Hypothalamus (tissue), 51 donors: ENCODE measurements at regions not wholly inside any gene's neighbourhood (a gene's known extent, or its start where the extent isn't known, plus 50 kb on each side); places are given as distances from the start of the nearest gene placed in this dataset.
"Not testable (repeated sequence)": the region's sequence is repeated elsewhere in the genome, so short reads cannot be mapped to it uniquely, and the experiment has no call there.

Experiments used
- DNase-seq, 51 donors: peaks; one replicate each; lab custom pipeline; 2025; lab: John Stamatoyannopoulos, UW

DNA sequence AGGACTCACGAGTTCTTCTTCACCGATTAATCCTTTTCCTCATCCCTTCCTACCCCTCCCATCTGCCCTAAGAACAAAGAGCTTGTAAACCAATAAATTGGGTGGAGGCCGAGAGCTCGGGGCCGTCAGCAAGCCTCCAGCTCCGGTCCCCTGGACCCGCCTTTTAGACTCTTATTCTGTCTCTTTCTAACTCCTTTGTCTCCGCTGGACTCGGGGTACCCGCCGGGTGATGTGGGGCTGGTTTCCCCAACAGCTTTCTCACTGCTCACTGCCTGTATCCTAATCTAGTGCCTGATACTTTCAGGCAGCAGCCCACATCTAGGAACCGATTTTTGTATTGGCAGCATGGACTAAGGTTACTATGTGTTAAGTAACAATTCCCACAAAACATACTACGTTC, 169.1 kb downstream of the THBS2 start:
- DNase-seq = not testable (repeated sequence)

DNA sequence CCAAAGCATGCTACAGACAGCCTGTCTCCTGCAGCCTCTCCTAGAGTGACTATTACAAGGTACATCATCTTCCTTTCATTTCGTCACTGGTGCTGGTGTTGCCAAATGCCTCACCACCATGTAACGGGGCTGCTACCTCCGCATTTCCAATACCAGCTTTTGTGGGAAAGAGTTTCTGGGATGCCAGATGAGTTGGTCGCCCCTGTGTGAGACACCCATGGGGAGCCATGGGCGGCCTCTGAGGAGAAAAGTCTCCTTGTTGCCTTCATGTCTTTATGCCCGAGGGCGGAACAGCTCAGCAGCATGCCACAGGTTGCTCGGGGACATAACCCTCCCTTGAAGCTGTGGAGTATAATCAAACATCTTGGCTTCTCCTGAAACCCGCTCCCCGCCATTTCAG, 169.6 kb downstream of the THBS2 start:
- no peak for DNase-seq

GRCh38 chr6:169083508-169083874, 170.2 kb downstream of the THBS2 start:
- DNase-seq = no peak

- DNase-seq = no peak
These were observed 170.7 kb downstream of the THBS2 start for GRCh38 chr6:169082817-169083507.

- DNase-seq = no peak
These were observed 171.6 kb downstream of the THBS2 start for GRCh38 chr6:169082093-169082492.

GRCh38 chr6:169081248-169081647, 172.4 kb downstream of the THBS2 start:
- no peak for DNase-seq

GRCh38 chr6:169079650-169080049, 174.0 kb downstream of the THBS2 start:
- DNase-seq = no peak

- no peak for DNase-seq
These were observed 175.1 kb downstream of the THBS2 start for GRCh38 chr6:169078399-169079145.

DNA sequence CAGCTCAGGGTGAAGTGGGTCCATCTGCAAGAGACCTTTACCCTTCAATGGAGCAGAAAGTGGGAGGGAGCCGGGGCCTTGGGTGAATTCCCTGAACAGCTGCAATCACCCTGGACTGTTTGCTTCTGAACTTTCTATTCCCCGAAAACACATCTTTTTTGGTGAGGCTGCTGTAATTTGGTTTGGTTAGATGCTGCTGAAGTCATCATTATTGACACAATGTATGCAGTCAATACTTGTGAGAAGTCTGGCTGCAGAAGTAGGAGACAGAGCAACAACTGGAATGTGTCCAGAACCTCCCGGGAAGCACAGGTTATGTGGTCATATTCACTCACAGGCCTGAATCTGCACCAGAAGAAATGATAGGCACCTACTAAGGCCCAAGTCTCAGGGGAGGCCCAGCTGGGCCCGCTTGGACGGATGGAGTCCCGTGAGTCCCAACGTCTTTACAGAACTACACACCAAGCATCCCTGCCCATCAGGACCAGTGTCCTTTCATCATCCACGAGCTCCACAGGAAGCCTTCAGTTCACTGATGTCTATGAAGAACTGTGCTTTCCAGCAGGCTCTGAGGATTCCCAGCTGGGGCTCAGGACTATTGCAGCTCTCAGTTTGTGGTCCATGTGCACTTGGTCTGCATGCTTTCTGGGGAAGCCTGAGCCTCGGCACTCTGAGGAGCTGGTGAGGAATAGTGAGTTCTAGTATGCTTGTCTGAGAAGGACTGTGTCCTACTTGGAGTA, 177.6 kb downstream of the THBS2 start:
- no peak for DNase-seq

- DNase-seq = no peak
These were observed 178.3 kb downstream of the THBS2 start for GRCh38 chr6:169075211-169075914.

DNA sequence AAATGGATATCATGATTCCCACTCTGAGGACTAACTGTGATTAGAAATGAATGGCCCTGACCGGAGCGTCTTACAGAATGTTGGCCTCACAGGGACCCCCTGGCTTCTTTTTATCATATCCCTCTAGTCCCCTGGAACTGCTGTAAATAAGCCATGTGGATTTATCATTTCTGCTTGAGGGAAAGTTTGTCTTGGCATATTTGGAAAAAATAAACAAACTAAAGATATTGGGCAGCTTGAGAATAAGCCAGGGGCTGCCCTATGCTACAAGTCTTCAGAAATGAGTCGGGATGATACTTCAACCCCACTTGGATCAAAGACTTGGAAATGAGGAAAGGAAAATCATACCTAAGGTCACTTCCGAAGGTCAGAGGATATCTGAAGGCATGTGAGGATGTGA, 179.1 kb downstream of the THBS2 start:
- no peak for DNase-seq

DNA sequence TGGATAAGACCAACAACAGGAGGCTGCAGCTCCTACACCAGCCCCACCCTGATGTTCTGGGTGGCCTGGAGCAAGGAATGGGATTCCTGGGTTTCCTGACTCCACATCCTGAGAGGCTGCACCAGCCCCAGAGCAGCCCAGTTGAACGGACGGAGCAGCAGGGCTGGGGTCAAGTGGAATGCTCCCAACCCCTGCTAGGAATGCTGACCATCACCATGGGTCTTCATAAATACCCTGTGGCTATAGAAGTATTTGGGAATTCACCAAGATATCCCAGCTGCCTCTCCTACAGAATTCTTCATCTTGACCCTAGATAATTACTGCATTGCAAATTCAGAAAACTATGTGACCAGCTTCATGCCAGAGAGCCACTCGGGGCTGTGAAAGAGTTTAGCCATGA, 180.3 kb downstream of the THBS2 start:
- DNase-seq = no peak

DNA sequence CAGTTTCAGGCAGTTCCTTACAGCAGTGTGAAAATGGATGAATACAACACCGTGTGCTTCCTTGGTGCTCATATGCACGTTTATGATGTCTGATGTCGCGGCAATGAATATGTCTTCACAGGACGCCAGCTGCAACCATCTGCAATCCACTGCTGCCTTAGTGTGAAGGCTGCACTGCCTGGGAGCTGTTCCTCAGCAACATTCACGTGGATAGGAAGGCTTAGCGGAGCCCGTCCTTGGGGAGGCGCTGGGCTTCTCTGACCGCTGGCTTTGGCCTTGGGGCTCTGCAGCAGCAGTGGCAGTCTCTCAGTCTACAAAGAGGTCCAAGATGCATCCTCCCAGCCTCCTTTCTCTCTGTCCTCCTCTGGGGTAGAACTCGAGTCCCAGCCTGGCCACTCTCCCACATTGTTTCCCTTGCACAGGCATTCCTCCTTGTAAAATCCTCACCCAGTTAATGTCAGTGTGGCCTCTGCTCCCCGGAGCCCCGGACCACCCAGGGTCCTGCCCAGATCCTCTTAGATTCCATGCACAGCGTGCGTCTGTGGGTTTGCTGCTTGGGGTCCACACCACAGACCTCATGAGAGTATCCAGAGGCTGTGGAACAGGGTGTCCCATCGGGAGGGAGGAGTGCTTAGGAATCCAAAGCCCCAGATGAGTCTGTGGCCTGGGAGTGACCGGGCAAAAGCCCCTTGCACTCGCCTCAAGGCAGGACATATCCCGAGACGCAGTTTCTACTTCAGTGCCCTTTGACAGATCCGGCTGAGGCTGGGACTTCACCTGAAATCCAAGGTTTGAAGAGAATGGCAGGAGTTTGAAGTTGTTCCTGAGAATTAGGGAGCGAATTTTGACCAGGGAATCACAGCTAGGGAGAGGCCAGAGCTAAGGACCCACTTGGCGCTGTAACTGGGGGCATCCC, 181.3 kb downstream of the THBS2 start:
- no peak for DNase-seq

- DNase-seq = no peak
These were observed 182.3 kb downstream of the THBS2 start for GRCh38 chr6:169071394-169071793.

GRCh38 chr6:169070506-169071176, 183.0 kb downstream of the THBS2 start:
- DNase-seq = peak in 3 of 51 donors; percentile 18 to 52 (median 34)

- no peak for DNase-seq
These were observed 184.3 kb downstream of the THBS2 start for GRCh38 chr6:169069356-169069755.

DNA sequence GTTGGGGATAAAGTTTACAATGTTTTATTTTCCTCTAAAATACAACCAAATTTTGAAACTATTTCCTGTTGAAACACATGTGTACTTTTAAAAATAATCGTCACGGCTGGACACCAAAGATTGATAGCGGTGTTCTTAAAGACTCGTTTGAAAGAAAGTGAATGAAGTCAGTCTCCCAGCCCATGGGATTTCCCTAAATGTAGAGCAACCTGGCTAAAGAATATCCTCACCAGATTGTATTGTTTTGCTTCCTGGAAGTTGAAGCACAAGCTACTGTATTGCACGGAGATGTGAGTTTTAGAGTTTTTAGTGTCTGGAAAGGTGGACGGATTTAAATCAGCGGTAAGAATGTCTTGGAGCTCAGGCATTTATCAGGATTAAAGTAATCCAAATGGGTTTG, 189.5 kb downstream of the THBS2 start:
- no peak for DNase-seq

DNA sequence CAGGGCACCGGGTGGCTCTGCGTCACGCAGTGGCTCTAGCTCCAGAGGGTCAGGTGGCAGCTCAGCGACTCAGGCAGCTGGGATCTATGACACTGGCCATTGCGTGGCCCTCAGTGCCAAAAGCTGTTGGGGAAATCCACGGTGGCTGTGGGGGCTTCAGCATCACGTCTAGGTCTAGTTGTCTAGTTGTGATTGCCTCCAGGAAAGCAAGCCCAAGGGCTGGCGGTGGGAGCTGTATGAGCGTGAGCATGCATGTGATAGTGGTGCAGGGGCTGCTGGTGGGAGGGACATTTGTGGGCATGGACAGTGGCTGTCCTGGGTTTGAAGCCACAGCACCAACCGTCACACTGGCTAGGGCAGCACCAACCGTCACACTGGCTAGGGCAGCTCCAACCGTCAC, 191.4 kb downstream of the THBS2 start:
- DNase-seq = no peak

- no peak for DNase-seq
These were observed 195.0 kb downstream of the THBS2 start for GRCh38 chr6:169058634-169059033.
